Hypothalamus (tissue), 51 donors: ENCODE measurements at regions not wholly inside any gene's neighbourhood (a gene's known extent, or its start where the extent isn't known, plus 50 kb on each side); places are given as distances from the start of the nearest gene placed in this dataset.

Source experiments
- DNase-seq, 51 donors: peaks; one replicate each; lab custom pipeline; 2025; lab: John Stamatoyannopoulos, UW

DNA sequence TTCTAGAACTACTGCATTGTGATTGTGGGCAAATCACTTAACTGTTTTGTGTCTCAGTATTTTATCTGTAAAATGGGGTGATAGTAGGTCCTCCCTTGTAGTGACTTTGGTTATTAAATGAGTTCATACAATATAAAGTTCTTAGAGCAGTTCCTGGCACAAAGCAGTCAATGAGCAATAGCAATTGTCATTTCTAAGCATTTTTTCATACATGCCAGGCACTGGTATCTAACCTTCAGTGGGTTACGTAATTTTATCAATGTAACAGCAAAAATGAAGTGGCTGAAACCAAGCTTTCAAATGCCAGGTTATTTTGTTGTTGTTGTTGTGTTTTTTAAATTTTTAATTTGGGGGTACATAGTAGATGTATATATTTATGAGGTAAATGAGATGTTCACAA, 401.9 kb downstream of the MEIS1 start:
- no peak for DNase-seq

DNA sequence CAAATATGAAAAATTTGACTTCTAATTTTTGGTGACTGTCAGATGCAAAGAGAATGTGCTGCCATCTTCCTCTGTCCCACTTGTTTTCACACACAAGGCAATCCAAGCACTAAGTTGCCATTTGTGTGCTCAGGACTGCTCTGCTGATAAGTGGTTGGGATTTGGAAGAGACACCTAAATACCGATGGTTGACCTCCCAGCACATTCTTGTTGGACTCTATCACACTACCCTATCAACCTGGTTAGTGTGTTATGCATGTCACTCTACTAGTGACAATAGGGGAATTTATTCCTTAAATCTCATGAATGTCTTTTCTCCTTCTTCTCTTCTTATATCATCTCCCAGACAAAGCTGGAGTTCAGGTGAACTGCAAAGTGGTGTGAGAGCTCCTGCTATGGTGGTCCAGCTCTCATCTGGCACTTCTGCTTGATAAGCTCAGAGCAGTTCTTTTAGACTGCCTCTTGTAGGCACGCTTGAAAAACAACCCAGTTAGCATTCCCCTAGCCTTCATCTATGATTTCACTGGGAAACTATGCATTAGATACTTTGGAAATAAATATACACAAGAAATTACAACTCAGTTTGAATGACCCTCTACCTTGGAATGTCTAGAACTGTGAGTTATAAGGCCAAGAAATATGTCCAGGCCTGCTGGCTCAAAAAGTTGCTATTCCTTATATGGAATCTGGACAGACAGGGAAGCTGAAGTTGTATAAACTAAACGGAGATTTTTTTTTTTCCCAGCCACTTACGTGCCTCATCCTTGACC, 404.8 kb downstream of the MEIS1 start:
- no peak for DNase-seq

DNA sequence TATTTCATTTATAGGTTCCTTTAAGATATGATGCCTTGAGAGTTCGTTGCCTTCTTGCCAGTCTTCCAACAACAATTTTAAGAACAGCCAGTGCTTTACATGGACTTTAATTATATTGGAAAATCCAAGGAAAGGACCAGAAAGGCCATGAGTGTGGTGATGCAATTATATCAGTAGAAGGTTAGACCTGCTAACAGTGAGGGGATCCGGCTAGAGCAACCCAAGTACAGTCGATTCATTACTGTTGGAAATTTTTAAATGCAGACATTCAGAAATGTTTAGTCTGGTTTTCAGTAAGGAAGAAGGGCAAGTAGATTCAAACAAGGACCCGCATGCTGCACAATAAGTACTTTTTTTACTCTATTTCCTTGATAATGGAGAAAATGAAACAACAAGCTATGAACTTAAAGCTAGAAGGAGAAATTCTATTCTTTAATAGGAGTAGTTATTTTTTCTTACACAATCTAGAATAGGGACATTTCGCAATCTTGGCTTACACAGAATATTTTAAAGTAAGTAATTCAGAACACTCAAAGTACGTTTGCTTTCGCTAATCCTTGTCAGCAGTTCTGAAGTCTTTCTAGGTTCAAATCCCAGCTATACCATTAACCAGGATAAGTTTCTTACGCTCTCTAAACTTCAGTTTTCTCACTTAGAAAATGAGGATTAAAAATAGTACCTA, 405.5 kb downstream of the MEIS1 start:
- DNase-seq: no peak

DNA sequence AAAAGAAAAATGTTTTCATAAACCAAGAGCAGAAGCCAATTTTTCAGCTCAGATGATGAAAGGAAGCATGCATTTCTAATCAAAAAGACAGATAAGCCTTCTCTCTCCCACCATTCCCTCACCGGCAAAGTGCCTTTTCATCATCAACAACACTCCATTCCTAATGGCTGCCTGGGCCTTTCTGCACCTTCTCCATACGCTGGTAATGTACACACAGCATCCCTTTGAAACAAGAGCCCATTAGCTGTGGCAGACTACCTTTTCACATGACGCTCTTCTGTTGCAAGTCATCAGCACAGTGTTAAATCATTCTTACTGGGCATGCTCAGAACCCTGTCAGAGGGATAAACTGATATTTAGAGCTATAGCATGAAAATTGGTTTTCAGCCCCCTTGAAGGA, 408.9 kb downstream of the MEIS1 start:
- no peak for DNase-seq

DNA sequence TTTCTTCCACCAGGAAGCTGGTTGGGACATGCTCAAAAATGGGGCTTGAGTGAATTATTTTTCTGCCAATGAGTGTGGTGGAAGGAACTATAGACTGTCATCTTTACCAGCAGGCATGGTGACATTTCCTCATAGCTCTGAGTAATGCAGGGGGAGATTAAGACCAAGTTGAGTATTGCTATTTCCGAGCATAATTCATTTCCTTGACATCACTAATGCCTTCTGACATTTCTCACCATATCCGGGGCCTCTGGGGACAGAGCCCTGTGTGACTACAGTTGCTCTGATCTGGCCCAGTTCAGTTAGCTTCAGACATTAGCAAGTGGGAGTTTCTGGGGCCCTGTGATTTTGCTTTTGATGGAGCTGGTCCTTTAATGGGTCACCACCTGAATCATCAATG, 410.4 kb downstream of the MEIS1 start:
- no peak for DNase-seq

DNA sequence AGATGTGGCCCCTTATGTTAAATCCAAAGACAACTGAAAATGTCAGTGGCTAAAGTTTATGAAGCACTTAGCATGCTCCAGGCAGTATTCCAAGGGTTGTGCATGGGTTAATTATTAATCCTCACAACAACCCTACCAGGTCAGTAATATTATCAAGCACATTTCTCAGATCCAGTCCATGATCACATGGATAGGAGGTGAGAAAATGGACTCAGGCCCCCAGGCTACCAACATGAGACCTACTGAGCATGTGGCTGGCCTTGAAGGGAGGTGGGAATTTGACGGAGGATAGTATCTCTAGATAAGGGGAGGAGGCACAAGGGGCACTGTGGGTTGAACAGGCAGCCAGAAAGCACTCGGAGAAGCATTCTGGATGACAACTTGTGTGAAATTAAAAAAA, 412.0 kb downstream of the MEIS1 start:
- DNase-seq: no peak

DNA sequence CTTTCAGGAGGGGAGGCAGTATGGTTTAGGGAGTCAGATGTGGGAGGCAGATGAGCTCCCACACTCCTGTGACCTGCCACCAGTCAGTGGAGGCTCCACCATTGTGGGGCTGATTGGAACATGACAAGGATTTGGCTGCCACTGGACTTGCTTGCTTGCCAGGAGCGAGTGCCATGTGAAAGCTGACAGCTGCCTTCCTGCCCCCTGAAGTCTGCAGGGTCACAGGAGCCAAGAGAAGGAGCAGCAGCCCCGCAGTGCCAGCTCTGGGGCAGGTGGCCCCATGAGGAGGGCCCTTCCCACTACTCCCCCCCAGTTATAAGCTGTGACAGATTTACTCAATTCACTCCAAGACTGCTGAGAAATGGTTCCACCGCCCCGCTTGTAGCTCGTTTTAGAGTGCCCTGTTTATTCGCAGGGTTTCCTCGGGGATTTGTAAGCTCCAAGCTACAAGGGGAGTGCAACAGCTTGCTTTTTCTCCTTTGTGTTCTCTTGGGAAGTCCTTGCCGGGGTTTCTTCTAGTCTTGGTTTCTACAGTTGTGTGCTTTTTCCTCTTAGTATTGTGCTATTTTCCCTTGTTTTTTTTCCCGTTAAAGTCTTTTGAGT, 414.3 kb downstream of the MEIS1 start:
- no peak for DNase-seq

DNA sequence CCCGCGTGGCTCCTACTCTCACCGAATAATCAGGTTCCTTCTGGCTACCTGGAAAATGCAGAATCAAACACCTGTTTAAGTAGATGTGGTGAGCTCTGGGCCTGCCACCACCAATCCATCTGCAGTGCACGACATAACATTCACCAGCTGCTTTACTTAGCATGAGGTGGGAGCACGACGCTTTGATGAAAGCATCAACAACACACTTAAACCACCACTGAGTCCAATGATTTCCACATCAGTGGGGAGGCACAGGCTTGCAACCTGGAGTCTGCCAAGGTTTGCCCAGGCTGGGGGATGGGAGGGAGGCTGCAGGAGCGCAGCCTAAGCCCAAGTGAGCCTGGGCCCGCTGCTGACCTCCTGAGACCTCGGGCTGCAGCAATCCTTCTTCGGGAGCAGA, 415.5 kb downstream of the MEIS1 start:
- no peak for DNase-seq

DNA sequence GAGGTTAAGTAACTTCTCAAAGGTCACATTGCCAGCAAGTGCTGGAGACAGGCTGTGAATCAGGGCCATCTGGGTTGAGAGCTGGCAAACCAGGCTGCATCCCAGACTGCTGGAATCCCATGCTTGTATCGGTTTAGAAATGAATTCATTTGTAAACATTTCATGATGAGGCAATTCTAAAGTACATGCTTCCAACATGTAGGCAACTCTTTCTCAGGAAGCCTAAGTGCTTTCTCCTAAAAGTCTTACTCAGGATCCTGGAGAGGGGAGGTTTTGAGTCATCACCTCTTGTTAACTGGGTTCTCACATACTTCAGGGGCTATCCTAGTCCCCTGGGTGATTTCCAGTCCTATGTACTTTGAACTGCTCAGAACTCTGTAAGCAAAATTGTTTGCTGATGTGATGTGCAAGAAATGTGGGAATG, 416.5 kb downstream of the MEIS1 start:
- no peak for DNase-seq

DNA sequence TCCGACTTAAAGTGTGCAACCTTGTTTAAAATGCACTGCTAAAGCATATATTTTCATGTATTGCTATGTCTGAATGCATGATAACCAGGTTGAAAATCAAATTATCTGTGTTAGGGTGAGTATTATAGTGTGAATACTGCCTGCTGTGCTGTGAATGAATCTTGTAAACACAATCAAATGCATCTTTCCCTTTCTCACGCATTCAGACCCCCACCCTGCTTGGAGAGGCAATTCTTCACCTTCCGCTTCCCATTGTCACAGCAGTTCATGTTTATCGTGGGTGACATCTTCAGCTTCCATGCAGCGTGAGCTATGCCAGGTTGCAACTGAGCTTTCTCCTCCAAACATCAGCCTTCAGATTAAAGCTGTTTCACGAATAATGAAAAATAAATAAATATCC, 418.0 kb downstream of the MEIS1 start:
- DNase-seq: no peak

DNA sequence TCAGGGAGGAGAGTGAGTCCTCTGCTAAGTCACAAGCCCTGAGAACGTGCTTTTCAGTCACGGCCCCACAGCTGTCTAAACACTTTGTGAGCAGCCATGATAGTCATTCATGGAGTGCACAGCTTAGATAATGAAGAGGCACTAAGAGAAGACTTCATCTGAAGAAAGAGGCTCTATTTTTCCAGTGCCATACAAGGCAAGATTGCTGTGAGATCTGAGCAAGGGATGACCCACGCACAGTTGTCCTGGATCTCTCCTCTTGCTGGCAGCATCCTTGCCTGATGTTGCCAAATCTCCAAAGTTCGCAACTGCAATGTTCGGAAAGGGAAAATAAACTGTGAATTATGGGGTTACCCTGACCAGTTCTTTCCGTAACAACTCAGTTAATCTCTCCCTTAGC, 418.7 kb downstream of the MEIS1 start:
- no peak for DNase-seq

DNA sequence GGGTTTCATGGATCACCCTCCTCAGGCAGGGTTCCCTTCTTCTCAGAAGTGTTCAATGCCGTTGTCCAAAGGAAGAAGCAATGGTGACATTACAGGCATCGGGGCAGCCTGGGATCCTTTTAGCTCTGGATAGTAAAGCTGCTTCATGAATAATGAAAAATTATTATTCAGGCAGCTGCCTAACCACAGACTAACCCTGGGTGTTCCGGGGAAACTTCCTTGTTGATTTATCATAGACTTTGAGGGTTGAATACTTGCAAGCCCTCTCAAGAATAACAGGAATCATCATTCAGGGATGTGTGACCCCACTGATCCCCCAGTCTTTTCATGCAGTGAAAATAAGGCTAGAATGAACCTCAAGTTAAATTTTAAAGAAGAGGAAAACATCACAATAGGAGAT, 419.4 kb downstream of the MEIS1 start:
- DNase-seq: no peak

DNA sequence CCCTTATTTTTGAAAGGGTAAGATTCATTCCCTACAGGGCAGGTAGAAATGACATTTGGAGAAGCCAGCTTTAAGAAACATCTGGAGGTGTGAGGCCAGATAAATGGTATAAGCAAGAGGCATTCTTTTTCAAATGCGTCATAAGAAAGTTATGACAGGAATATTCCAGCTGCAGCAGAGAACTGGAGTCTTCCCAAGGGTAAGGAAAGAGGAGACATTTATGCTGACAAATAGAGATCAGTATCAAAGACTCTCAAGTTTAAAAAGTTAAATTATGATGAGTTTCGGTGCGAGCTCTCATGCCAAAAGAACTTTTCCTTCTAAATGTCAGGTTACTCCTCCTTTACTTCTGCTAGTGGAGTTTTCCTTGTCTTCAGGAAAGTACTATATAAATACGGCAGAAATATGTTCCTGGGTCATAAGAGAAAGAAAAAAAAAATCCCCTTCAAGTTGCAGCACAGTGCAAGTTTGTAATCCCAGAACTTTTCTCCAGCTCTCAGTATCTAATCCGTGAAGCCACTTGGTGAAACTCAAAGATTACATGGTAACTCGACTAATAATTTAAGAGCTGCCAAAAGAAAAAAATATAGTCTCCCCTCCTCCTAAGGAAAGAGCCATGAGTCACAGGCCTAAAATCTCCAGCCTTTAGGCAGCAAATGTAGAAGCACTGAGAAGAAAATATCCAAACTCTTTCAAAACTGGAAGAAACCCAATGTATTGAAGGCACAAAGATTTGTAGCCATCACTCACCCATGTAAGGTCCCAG, 428.1 kb downstream of the MEIS1 start:
- no peak for DNase-seq

DNA sequence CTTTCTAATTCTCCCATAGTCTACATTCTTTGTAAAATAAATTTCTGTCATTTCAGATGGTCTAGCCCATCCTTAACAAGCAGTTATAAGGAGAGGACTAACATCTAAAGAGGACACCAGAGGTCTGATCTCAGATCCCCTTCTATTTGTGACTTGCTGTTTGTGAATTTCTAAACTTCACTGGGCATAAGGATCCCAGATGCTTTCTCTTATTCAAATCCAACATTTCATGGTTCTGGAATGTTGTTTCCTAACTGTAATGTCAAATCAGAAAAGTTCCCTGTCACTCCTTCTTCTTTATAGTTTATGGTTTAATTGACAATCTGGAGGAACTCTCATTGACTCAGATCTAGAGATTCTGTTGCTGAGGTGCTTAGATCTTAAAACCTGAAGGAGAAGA, 430.2 kb downstream of the MEIS1 start:
- DNase-seq: no peak

DNA sequence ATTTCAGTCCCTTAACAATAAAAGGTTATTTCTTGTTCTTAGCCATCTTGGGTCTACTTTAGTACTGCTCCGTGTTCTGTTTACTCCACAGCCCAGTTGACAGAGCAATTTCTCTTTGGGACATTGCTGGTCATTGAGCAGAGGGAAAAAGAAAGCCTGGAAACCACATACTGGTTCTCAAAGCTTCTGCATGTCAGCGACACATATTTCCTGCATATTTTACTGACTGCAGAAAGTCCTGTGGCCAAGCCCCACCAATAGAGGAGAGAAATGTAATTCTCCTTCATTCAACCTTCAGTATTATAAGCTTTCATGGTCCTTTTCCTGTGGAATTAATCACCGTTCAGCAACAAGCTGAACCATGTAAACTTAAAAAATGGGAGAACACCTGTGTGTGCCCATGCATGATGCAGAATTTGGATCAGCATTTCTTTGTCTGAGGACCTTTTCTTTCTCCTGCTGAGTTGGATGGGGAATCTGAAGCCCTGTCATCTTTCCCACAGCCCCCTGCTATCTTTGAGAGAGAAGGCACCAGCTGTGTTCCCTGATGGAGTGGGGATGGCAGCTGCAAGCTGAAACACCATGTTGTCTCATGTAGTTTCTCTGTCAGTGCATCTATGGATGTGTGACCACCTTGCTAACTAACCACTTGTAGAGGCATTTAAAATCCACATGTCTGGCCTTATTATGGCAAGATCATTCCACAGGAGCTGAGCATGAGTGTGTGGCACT, 431.6 kb downstream of the MEIS1 start:
- no peak for DNase-seq

DNA sequence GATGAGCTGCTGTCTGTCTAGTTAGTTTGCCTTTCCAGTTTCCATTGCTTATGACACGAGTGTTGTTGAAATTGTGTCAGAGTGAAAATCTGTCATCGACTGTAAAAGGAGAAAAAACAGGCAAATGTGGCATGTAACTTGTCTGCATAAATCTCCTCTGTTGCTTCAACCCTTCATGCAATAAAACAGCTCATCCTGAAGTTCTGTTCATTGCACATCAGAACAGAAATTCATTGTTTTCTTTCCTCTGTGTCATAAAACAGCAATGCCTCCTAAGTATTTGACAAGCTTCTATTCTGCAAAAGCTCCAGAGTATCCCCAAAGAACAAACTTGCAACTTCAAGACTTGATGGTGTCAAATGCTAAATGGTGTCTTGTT, 432.1 kb downstream of the MEIS1 start:
- DNase-seq: no peak

DNA sequence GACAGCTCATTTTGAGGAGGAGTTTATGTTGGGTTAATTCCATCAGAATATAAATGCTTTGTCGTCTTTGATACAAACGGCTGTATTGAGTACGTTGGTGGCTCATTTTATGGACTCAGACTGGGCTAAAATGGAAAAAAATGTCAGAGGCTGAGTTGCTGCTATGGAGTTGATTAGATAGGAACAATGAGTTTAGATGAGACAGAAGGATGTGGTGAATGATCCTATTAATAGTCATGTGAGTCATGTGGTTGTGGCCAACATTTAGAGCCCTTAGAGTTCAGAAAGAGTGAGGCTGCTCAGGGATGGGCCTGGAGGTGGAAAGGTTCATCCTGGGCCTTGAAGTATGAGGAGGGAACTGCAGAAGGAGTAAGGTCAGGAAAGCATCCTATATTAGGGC, 434.2 kb downstream of the MEIS1 start:
- DNase-seq: no peak

DNA sequence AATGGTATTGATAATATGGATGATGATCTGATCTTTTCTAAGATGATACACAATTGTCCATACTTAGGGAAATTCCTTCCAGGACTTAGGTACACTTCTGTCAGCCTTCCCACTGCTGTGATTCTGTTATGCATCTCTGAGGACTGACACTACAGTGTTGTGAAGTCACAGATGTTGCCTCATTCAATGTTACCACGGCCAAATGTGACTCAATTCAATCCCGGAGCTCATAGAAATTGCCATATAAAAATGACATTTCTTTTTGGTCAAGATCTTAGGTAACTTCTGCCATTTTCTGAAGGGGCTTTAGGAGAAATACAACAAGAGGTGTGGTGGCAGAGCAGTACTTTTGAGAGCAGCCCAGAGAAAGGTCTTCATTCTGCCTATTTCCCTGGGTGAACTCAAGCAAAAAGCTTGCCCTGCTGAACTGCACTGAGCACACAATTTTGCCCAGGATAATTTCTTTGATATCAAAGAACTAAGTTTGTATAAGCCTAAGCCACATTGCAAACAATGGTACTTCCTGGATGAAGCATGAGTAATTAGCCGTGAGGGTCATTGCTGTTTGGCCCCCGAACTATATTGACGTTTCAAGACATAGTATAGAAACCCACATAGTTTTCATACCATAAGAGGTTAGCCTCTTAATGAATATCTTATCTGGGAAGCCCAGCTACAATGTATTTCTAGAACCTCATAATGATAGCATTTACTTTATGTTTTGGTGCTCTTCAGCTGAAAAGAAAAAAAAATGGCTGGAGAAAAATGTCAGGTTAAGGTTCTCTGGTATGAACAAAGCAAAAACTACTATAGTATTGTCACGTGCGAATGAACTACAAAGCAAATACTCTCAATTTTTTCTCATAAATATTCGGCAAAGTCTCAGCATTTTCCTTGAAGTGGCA, 437.4 kb downstream of the MEIS1 start:
- no peak for DNase-seq

DNA sequence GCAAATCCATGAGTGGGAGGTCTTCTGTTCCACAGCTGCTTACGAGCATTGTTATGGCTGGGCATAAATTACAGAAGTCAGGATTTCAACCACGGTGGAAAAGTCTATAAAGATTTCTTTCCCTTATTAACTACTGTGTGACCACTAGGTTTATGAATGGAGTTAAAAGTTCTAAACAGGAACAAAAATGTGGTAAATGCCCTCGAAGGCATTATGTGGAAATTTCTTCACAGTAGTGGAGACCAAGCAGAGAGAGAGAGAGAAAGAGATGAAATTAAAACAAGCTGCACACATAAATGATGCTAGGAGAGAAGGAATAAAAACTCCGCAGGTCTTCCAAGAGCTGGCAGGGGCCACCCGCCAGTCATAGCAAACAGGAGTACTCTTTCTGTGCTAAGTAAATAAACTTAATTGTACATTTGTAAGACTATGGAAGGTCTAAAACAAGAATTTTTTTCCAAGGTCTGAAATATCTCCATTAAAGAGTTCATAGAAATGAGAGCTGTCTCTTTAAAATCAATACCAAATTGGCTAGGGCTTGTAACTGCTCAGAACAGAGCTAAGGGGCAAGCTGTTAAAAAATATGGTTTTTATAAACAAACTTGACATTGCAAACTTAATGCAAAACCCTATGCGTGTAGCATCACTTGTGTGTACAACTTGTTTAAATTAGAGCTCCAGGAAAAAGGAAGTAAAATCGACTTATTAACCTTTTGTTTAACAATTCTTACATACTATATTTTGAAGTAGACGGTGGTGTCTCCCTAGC, 438.2 kb downstream of the MEIS1 start:
- no peak for DNase-seq
